Fibroblast of the conjunctiva (primary cell): ENCODE measurements at regions not wholly inside any gene's neighbourhood (a gene's known extent, or its start where the extent isn't known, plus 50 kb on each side); places are given as distances from the start of the nearest gene placed in this dataset.

Experiments
- DNase-seq: peaks from one replicate; pipeline ENCODE4 v3.0.0-alpha.2; 2010; ENCODE audit warnings: low read depth

GRCh38 chr9:73761905-73762304 is 610.2 kb downstream of the ANXA1 start:
- no peak for DNase-seq

- no peak for DNase-seq
These were observed 622.2 kb downstream of the ANXA1 start for GRCh38 chr9:73773896-73774295.

GRCh38 chr9:73775757-73776156 is 624.1 kb downstream of the ANXA1 start:
- DNase-seq, result no peak

- DNase-seq, result peak; percentile 82
These were observed 629.3 kb downstream of the ANXA1 start for GRCh38 chr9:73780916-73781315.

GRCh38 chr9:73782166-73782565 is 630.5 kb downstream of the ANXA1 start:
- peak; percentile 59 for DNase-seq

- DNase-seq, result no peak
These were observed 647.8 kb downstream of the ANXA1 start for GRCh38 chr9:73799446-73799845.

GRCh38 chr9:73805111-73805510 is 653.4 kb downstream of the ANXA1 start:
- no peak for DNase-seq

GRCh38 chr9:73805853-73806458 is 654.3 kb downstream of the ANXA1 start:
- DNase-seq, result no peak

- DNase-seq, result no peak
These were observed 655.2 kb downstream of the ANXA1 start for GRCh38 chr9:73806876-73807275.

- DNase-seq, result no peak
These were observed 656.3 kb downstream of the ANXA1 start for GRCh38 chr9:73807952-73808351.

GRCh38 chr9:73810585-73811215 is 659.0 kb downstream of the ANXA1 start:
- peak; percentile 59 for DNase-seq

- no peak for DNase-seq
These were observed 661.9 kb downstream of the ANXA1 start for GRCh38 chr9:73813546-73813945.

GRCh38 chr9:73816905-73817304 is 665.2 kb downstream of the ANXA1 start:
- no peak for DNase-seq

- no peak for DNase-seq
These were observed 672.5 kb upstream of the RORB start for GRCh38 chr9:73824671-73825070.

GRCh38 chr9:73838871-73839270 is 658.3 kb upstream of the RORB start:
- DNase-seq, result no peak

- no peak for DNase-seq
These were observed 657.7 kb upstream of the RORB start for GRCh38 chr9:73839471-73839870.

GRCh38 chr9:73841018-73841417 is 656.1 kb upstream of the RORB start:
- DNase-seq, result no peak

- DNase-seq, result no peak
These were observed 653.0 kb upstream of the RORB start for GRCh38 chr9:73844135-73844534.

- DNase-seq, result no peak
These were observed 651.6 kb upstream of the RORB start for GRCh38 chr9:73845539-73845938.

GRCh38 chr9:73845954-73846690 is 651.0 kb upstream of the RORB start:
- no peak for DNase-seq

- no peak for DNase-seq
These were observed 649.6 kb upstream of the RORB start for GRCh38 chr9:73847536-73847935.

- DNase-seq, result no peak
These were observed 643.6 kb upstream of the RORB start for GRCh38 chr9:73853549-73853948.

- DNase-seq, result no peak
These were observed 641.9 kb upstream of the RORB start for GRCh38 chr9:73855206-73855605.
